ENCODE measurements at regions not wholly inside any gene's neighbourhood (a gene's known extent, or its start where the extent isn't known, plus 50 kb on each side); places are given as distances from the start of the nearest gene placed in this dataset.
A peak's percentile ranks its signal among the peaks of the same experiment; 100 is the strongest.

DNA sequence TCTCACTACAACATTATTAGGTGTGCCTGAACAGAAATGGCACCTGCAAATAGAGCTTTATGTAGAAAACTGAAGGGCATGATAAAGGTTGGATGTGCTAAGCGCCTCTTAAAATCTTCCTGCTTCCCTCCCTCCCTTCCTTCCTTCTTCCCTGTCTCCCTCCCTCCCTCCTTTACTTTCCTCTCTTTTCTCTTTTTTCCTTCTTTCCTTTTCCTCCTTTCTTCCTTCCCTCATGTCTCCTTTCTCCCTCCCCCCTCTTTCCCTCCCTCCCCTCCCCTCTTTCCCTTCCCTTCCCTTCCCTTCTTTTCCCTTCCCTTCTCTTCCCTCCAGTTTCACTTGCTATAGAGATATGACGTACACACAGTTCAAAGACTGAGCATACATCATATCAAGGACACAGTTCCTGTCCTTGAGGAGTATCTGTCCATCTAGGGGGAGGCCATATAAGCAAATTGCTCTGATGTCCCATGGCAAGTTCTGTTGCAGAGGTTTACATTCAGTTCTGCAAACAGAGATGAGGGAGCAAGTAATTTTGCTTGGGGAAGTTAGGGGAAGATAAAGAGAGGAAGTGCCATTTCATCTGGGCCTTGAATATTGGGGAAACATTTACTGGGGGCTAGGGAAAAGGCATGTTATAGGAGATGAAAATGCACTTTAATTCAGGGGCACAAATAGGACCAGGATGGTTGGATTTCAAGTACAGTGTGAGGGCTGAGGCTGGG is 79.0 kb upstream of the EEF1E1 start:
- no peak for DNase-seq (ENCODE audit: insufficient read length, low spot score, missing footprints)
- Histone ChIP-seq H3K9me3 (ENCODE audit: low read depth, low read length) (no peaks in the 10 kb centered on the region), H3K27me3 (ENCODE audit: insufficient read depth, low read length) (no peaks in the 10 kb centered on the region), H2AFZ (ENCODE audit: low read length) (peak overlapping the region; percentile 30), H3K36me3 (ENCODE audit: insufficient read depth, low read length) (no peaks in the 10 kb centered on the region), H3K4me1 (ENCODE audit: insufficient read depth, low read length) (peaks cover 44% of the 10 kb centered on the region), H3K27ac (ENCODE audit: low read depth, low read length) (peak overlapping the region; percentile 64), H3K4me3 (ENCODE audit: insufficient read depth, low read length) (no peak overlapping the region), H4K20me1 (ENCODE audit: insufficient read depth, low read length) (no peaks in the 10 kb centered on the region), H3K79me2 (ENCODE audit: insufficient read depth, low read length) (no peaks in the 10 kb centered on the region), H3K4me2 (ENCODE audit: insufficient read depth, low read length) (peak overlapping the region; percentile 59)
- TF ChIP-seq, protein P1, sequence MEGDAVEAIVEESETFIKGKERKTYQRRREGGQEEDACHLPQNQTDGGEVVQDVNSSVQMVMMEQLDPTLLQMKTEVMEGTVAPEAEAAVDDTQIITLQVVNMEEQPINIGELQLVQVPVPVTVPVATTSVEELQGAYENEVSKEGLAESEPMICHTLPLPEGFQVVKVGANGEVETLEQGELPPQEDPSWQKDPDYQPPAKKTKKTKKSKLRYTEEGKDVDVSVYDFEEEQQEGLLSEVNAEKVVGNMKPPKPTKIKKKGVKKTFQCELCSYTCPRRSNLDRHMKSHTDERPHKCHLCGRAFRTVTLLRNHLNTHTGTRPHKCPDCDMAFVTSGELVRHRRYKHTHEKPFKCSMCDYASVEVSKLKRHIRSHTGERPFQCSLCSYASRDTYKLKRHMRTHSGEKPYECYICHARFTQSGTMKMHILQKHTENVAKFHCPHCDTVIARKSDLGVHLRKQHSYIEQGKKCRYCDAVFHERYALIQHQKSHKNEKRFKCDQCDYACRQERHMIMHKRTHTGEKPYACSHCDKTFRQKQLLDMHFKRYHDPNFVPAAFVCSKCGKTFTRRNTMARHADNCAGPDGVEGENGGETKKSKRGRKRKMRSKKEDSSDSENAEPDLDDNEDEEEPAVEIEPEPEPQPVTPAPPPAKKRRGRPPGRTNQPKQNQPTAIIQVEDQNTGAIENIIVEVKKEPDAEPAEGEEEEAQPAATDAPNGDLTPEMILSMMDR (IDR thresholded peaks at IDR 0.05; ENCODE audit: extremely low read depth, low read depth, low read length): no peak

DNA sequence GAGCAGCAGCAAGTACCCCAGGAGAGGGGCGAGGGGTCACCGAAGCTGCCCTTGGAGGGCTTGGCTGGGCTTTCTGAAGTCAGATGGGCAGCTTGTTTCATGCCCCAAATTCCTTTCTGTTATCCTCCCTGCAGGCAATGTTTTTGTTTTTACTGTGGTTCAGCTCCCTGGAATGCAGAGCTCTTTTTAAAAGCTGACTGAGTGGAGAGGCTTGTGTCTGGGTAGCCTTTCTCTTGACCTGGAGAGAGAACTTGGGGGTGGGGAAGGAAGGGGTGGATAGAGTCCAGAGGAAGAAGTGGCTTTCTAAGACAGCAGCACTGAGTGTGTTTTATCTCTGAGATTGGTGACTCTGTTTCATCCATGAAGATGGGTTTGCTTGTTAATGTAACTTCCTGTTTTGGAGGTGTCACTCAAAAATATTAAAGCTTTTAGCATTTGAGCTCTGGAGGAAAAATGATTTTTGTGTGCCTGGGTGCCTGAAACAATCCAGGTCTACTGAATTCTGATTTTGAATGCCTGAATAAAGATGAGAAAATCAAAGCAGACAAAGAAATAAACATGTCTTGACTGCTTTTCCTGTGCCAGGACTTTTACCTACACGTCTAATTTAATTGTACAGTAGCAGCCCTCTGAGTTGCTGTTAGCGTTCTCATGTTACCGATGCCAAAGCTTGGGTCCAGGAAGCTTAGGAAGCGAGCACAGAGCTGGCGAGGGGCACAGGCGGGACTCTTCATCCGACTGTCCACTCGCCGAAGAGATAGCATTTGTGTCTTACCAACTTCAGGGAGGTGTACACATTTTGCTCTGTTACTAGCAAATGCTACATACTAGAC is 78.2 kb upstream of the EEF1E1 start:
- H3K27me3 ChIP-seq (ENCODE audit: insufficient read depth, low read length): no peaks in the 10 kb centered on the region
- H4K20me1 ChIP-seq (ENCODE audit: insufficient read depth, low read length): no peaks in the 10 kb centered on the region
- peak; percentile 90 for DNase-seq (ENCODE audit: insufficient read length, low spot score, missing footprints)
- no peaks in the 10 kb centered on the region for H3K36me3 ChIP-seq (ENCODE audit: insufficient read depth, low read length)
- peak overlapping the region; percentile 64 for H3K27ac ChIP-seq (ENCODE audit: low read depth, low read length)
- peak overlapping the region; percentile 30 for H2AFZ ChIP-seq (ENCODE audit: low read length)
- peaks cover 44% of the 10 kb centered on the region for H3K4me1 ChIP-seq (ENCODE audit: insufficient read depth, low read length)
- TF ChIP-seq, protein P1 (IDR thresholded peaks at IDR 0.05; ENCODE audit: extremely low read depth, low read depth, low read length): no peak
- H3K4me3 ChIP-seq (ENCODE audit: insufficient read depth, low read length): no peak overlapping the region
- peak overlapping the region; percentile 59 for H3K4me2 ChIP-seq (ENCODE audit: insufficient read depth, low read length)
- no peaks in the 10 kb centered on the region for H3K9me3 ChIP-seq (ENCODE audit: low read depth, low read length)
- no peaks in the 10 kb centered on the region for H3K79me2 ChIP-seq (ENCODE audit: insufficient read depth, low read length)

DNA sequence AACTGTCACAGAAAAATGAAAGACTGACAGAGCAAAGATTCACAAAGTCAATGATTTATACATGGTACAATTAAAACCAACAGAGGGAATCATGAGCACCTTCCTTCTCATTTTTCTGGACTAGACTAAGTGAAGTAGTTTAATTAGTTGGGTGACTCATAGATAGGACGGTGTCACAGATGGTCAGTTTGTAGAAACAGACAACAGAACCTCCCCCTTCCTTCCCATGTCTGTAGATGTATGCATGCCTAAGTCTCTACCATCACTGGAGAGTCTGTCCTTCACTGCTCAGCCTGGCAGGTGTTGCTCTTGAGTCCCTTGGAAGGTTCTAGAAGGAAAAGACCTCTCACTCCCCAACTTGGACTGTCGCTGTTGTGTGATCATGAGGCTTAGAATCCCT is 75.4 kb upstream of the EEF1E1 start:
- Histone ChIP-seq H3K27ac (ENCODE audit: low read depth, low read length) (no peak overlapping the region), H4K20me1 (ENCODE audit: insufficient read depth, low read length) (no peaks in the 10 kb centered on the region), H3K4me2 (ENCODE audit: insufficient read depth, low read length) (no peak overlapping the region), H3K79me2 (ENCODE audit: insufficient read depth, low read length) (no peaks in the 10 kb centered on the region), H3K27me3 (ENCODE audit: insufficient read depth, low read length) (no peaks in the 10 kb centered on the region), H3K9me3 (ENCODE audit: low read depth, low read length) (no peaks in the 10 kb centered on the region), H3K4me1 (ENCODE audit: insufficient read depth, low read length) (peaks cover 39% of the 10 kb centered on the region), H3K36me3 (ENCODE audit: insufficient read depth, low read length) (no peaks in the 10 kb centered on the region), H3K4me3 (ENCODE audit: insufficient read depth, low read length) (no peak overlapping the region), H2AFZ (ENCODE audit: low read length) (peak overlapping the region; percentile 45)
- TF ChIP-seq, protein P1 (IDR thresholded peaks at IDR 0.05; ENCODE audit: extremely low read depth, low read depth, low read length): no peak
- DNase-seq (ENCODE audit: insufficient read length, low spot score, missing footprints): no peak

Measured in osteoblast (primary cell).